GM19023 (cell line): ENCODE measurements at regions not wholly inside any gene's neighbourhood (a gene's known extent, or its start where the extent isn't known, plus 50 kb on each side); places are given as distances from the start of the nearest gene placed in this dataset.
"Not testable (repeated sequence)": the region's sequence is repeated elsewhere in the genome, so short reads cannot be mapped to it uniquely, and the experiment has no call there.

Experiments used
- ATAC-seq: cut with Tn5 transposase; IDR thresholded peaks from one replicate; pipeline ENCODE4 v1.9.1; 2021; ENCODE audit warnings: mild to moderate bottlenecking, moderate library complexity; ENCODE audit not compliant: unreplicated experiment

- no peak for ATAC-seq
Measured at GRCh38 chr5:159800131-159800840, 116.0 kb upstream of the ADRA1B start.

- no peak for ATAC-seq
Measured at GRCh38 chr5:159801303-159801702, 115.0 kb upstream of the ADRA1B start.

- no peak for ATAC-seq
Measured at GRCh38 chr5:159802661-159803060, 113.6 kb upstream of the ADRA1B start.

GRCh38 chr5:159804121-159804520, 112.2 kb upstream of the ADRA1B start:
- ATAC-seq: no peak

GRCh38 chr5:159805021-159805420, 111.3 kb upstream of the ADRA1B start:
- no peak for ATAC-seq

- not testable (repeated sequence) for ATAC-seq
Measured at GRCh38 chr5:159807135-159807534, 109.1 kb upstream of the ADRA1B start.

- no peak for ATAC-seq
Measured at GRCh38 chr5:159807586-159807985, 108.7 kb upstream of the ADRA1B start.

GRCh38 chr5:159811712-159812111, 104.6 kb upstream of the ADRA1B start:
- no peak for ATAC-seq

- not testable (repeated sequence) for ATAC-seq
Measured at GRCh38 chr5:159812759-159813158, 103.5 kb upstream of the ADRA1B start.

GRCh38 chr5:159814222-159814621, 102.1 kb upstream of the ADRA1B start:
- ATAC-seq: no peak

GRCh38 chr5:159814805-159815585, 101.3 kb upstream of the ADRA1B start:
- ATAC-seq: no peak

GRCh38 chr5:159817262-159818029, 98.8 kb upstream of the ADRA1B start:
- no peak for ATAC-seq

GRCh38 chr5:159819591-159820411, 96.5 kb upstream of the ADRA1B start:
- ATAC-seq: no peak

GRCh38 chr5:159820692-159821091, 95.6 kb upstream of the ADRA1B start:
- ATAC-seq: no peak

GRCh38 chr5:159821461-159821940, 94.8 kb upstream of the ADRA1B start:
- no peak for ATAC-seq

GRCh38 chr5:159824188-159825161, 91.8 kb upstream of the ADRA1B start:
- ATAC-seq: no peak

GRCh38 chr5:159825551-159826051, 90.7 kb upstream of the ADRA1B start:
- no peak for ATAC-seq

- ATAC-seq: peak; percentile 76
Measured at GRCh38 chr5:159826351-159827214, 89.7 kb upstream of the ADRA1B start.
